Mucosa of stomach (tissue), 1 donor: ENCODE measurements at regions not wholly inside any gene's neighbourhood (a gene's known extent, or its start where the extent isn't known, plus 50 kb on each side); places are given as distances from the start of the nearest gene placed in this dataset.

Experiments used
- H3K27me3 ChIP-seq: one replicate; pipeline ENCODE4 v1.7.0; 2013; ENCODE audit warnings: mild to moderate bottlenecking, low read length; ENCODE audit not compliant: control insufficient read depth, insufficient read depth
- H3K36me3 ChIP-seq: one replicate; pipeline ENCODE4 v1.7.0; 2013; ENCODE audit warnings: low read length; ENCODE audit not compliant: control insufficient read depth, insufficient read depth
- H3K4me1 ChIP-seq: one replicate; pipeline ENCODE4 v1.7.0; 2013; ENCODE audit warnings: mild to moderate bottlenecking, low read length; ENCODE audit not compliant: control insufficient read depth, insufficient read depth
- H3K4me3 ChIP-seq: one replicate; pipeline ENCODE4 v1.7.0; 2013; ENCODE audit warnings: low read length
- H3K9ac ChIP-seq: one replicate; pipeline ENCODE4 v1.7.0; 2013; ENCODE audit warnings: mild to moderate bottlenecking, low read length, moderate library complexity
- H3K9me3 ChIP-seq: one replicate; pipeline ENCODE4 v1.7.0; 2013; ENCODE audit warnings: mild to moderate bottlenecking, low read length, moderate library complexity; ENCODE audit not compliant: control insufficient read depth
- donor health status: Pancreatic carcinoma.

GRCh38 chr14:95424529-95424928 is 91.9 kb downstream of the SYNE3 start:
- H3K4me3 ChIP-seq = no peak overlapping the region
- H3K4me1 ChIP-seq = peaks cover 4% of the 10 kb centered on the region
- no peaks in the 10 kb centered on the region for H3K27me3 ChIP-seq
- H3K9ac ChIP-seq = no peak overlapping the region
- no peaks in the 10 kb centered on the region for H3K36me3 ChIP-seq
- no peaks in the 10 kb centered on the region for H3K9me3 ChIP-seq

- Histone ChIP-seq H3K4me3 (no peak overlapping the region), H3K36me3 (no peaks in the 10 kb centered on the region), H3K9ac (no peak overlapping the region)
Measured at GRCh38 chr14:95421741-95422140, 94.7 kb downstream of the SYNE3 start.

GRCh38 chr14:95420060-95420459 is 96.4 kb downstream of the SYNE3 start:
- Histone ChIP-seq H3K4me1 (peaks cover 4% of the 10 kb centered on the region), H3K9me3 (no peaks in the 10 kb centered on the region), H3K36me3 (no peaks in the 10 kb centered on the region), H3K9ac (no peak overlapping the region), H3K27me3 (no peaks in the 10 kb centered on the region), H3K4me3 (no peak overlapping the region)

More at GRCh38 chr14:95421741-95422140, 94.7 kb downstream of the SYNE3 start:
- Histone ChIP-seq H3K27me3 (no peaks in the 10 kb centered on the region), H3K4me1 (peaks cover 4% of the 10 kb centered on the region), H3K9me3 (no peaks in the 10 kb centered on the region)

- no peak overlapping the region for H3K4me3 ChIP-seq
- H3K27me3 ChIP-seq = no peaks in the 10 kb centered on the region
- H3K9me3 ChIP-seq = no peaks in the 10 kb centered on the region
- H3K4me1 ChIP-seq = peaks cover 2% of the 10 kb centered on the region
- H3K9ac ChIP-seq = no peak overlapping the region
- H3K36me3 ChIP-seq = no peaks in the 10 kb centered on the region
Measured at GRCh38 chr14:95419569-95419968, 96.9 kb downstream of the SYNE3 start.

GRCh38 chr14:95418858-95419257 is 97.6 kb downstream of the SYNE3 start:
- Histone ChIP-seq H3K4me1 (no peaks in the 10 kb centered on the region), H3K9me3 (no peaks in the 10 kb centered on the region), H3K4me3 (no peak overlapping the region), H3K9ac (no peak overlapping the region), H3K36me3 (no peaks in the 10 kb centered on the region), H3K27me3 (no peaks in the 10 kb centered on the region)

GRCh38 chr14:95417492-95417891 is 97.8 kb upstream of the CLMN start:
- H3K4me3 ChIP-seq = no peak overlapping the region
- no peaks in the 10 kb centered on the region for H3K36me3 ChIP-seq
- H3K27me3 ChIP-seq = no peaks in the 10 kb centered on the region
- no peaks in the 10 kb centered on the region for H3K9me3 ChIP-seq
- H3K9ac ChIP-seq = no peak overlapping the region
- H3K4me1 ChIP-seq = no peaks in the 10 kb centered on the region

- Histone ChIP-seq H3K36me3 (no peaks in the 10 kb centered on the region), H3K4me1 (no peaks in the 10 kb centered on the region), H3K27me3 (no peaks in the 10 kb centered on the region), H3K9me3 (no peaks in the 10 kb centered on the region), H3K9ac (no peak overlapping the region), H3K4me3 (no peak overlapping the region)
Measured at GRCh38 chr14:95415993-95416392, 96.3 kb upstream of the CLMN start.

DNA sequence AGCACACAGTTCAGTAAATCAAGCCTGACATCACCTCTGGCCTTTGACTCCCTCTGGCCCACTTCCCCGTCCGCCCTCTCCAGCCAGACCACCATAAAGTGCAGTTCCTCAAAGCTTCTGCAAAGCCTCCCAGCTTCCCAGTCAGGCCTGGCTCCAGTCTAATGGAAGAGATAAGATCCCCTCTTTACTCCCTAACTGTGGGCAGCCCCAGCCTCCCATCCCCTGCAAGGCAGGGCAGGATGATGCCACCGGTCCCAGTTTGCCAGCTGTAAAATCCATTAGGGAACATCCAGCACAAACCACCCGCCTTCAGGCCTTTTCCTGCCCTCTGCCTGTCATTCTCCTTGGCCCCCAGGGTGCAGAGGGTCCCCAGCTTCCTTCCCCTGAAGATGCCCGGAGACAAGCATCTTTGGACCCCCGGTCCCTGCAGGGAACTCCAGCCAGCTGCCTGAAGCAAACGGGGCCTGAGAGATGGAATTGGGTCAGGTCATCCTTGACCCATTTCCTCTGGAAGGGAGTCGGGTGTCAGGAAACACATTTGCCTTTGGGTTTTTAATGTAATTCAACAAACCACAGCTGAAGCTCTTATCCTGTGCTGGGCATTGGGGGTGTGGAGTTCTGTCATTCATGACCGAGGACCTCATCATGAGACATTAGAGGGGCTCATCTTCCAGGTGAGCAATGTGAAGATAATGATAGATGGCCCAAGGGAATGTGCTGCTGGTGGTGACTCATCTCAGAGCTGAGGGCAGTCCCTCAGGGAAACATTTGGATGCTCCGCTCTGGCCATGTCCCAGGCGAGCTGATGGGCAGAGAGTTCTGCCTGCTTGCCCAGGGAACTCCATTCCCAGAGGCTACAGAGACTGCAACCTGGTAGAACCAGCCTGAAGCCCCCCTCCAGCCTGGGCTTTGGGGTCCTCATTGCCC is 93.8 kb upstream of the CLMN start:
- Histone ChIP-seq H3K4me3 (no peak overlapping the region), H3K4me1 (peaks cover 5% of the 10 kb centered on the region), H3K27me3 (no peaks in the 10 kb centered on the region), H3K9me3 (no peaks in the 10 kb centered on the region), H3K9ac (no peak overlapping the region), H3K36me3 (no peaks in the 10 kb centered on the region)

DNA sequence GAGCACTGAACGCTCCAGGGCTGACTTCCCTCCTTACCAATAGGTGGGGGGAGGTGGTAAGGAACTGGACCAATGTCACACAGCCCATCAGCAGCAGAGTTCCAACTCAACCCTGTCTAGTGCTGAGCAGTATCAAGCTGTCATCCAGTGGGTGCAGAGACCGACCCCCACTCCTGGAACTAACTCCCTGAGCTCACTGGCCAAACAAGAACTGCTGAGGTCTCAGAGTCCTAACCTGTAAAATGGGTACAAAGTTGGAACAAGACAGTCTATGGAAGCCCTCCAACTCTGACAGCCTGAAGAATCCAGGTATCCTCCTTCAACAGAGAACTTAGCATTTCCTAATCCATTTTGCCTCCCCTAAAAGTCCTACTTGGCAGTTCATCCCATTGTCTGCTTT is 91.1 kb upstream of the CLMN start:
- H3K4me3 ChIP-seq = no peak overlapping the region
- H3K9me3 ChIP-seq = no peaks in the 10 kb centered on the region
- peaks cover 5% of the 10 kb centered on the region for H3K4me1 ChIP-seq
- H3K27me3 ChIP-seq = no peaks in the 10 kb centered on the region
- no peaks in the 10 kb centered on the region for H3K36me3 ChIP-seq
- no peak overlapping the region for H3K9ac ChIP-seq

- Histone ChIP-seq H3K9me3 (no peaks in the 10 kb centered on the region), H3K9ac (no peak overlapping the region), H3K27me3 (no peaks in the 10 kb centered on the region)
Measured at GRCh38 chr14:95409477-95410272, 90.0 kb upstream of the CLMN start.

GRCh38 chr14:95408731-95409476 is 89.2 kb upstream of the CLMN start:
- H3K9ac ChIP-seq = no peak overlapping the region
- no peaks in the 10 kb centered on the region for H3K36me3 ChIP-seq
- no peaks in the 10 kb centered on the region for H3K9me3 ChIP-seq
- H3K27me3 ChIP-seq = no peaks in the 10 kb centered on the region
- H3K4me1 ChIP-seq = peaks cover 5% of the 10 kb centered on the region
- H3K4me3 ChIP-seq = no peak overlapping the region

More at GRCh38 chr14:95409477-95410272, 90.0 kb upstream of the CLMN start:
- Histone ChIP-seq H3K4me1 (peaks cover 5% of the 10 kb centered on the region), H3K36me3 (no peaks in the 10 kb centered on the region), H3K4me3 (no peak overlapping the region)
